Heart left ventricle (tissue), 13 donors: ENCODE measurements at regions not wholly inside any gene's neighbourhood (a gene's known extent, or its start where the extent isn't known, plus 50 kb on each side); places are given as distances from the start of the nearest gene placed in this dataset.

Source experiments
- POLR2A ChIP-seq, 2 donors: fragments of 450-650 bp; IDR thresholded peaks; one replicate each; pipeline ENCODE4 v1.6.1; 2017; ENCODE audit warnings: antibody characterized with exemption in 2 of 2, mild to moderate bottlenecking in 2 of 2, moderate library complexity in 2 of 2
- TF ChIP-seq, protein P1 (sequence below), 12 donors: fragments of 200-600 bp; sonication (generic) in 4 of 12; IDR thresholded peaks; one replicate each; pipeline versions ENCODE4 v1.5.0 to v1.8.0; 2018 to 2022; ENCODE audit warnings: antibody characterized with exemption in 12 of 12, mild to moderate bottlenecking in 5 of 12
- donor health status: ischemic (EF 13 %, LVEDD 7.1; RV severe dilation, severe dysfunction).
- donor health status: DM: no; HTN: yes; CAD: no.
- donor health status: DM: no; HTN: no; CAD: no.
- donor health status: ischemic (EF 25% LVEDD 6.9; RV normal size, moderate dysfunction).
- donor health status: ischemic (EF 25% LVEDD 5.7; RV mildly dilated, moderate dysfunction).
- donor health status: ischemic (EF 35%, LVEDD 5.7; RV mildly dilated, moderate dysfunction).
- donor health status: nonischemic (EF 11% LVEDD 7.7; RV severe dilation, severe dysfunction).
- donor health status: DM: yes; HTN: yes; CAD: no.
- donor health status: PGD.
- donor health status: ischemic (EF 29% LVEDD 5.4; RV normal size, mild dysfunction).
- donor health status: nonischemic (EF 23%, LVEDD 6.1; RV moderate dilation, normal function).

DNA sequence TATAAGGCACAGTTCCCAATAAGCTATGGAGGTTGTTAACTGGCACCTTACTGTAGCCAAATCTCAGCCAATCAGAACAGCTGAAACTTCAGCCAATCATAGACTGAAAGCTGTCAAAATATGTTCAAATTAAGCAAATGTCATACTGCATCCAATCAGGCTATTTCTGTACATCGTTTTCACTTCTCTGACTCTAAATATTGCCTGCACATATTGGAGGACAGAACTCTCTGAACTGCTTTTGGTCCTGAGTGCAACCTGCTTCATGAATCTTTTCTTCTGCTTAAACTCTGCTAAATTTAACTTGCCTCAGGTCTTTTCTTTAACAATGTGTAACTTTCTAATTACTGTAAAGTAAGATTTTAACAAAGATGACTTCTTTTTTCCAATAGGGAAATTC is 1198.9 kb upstream of the PCDH7 start:
- TF ChIP-seq, protein P1, sequence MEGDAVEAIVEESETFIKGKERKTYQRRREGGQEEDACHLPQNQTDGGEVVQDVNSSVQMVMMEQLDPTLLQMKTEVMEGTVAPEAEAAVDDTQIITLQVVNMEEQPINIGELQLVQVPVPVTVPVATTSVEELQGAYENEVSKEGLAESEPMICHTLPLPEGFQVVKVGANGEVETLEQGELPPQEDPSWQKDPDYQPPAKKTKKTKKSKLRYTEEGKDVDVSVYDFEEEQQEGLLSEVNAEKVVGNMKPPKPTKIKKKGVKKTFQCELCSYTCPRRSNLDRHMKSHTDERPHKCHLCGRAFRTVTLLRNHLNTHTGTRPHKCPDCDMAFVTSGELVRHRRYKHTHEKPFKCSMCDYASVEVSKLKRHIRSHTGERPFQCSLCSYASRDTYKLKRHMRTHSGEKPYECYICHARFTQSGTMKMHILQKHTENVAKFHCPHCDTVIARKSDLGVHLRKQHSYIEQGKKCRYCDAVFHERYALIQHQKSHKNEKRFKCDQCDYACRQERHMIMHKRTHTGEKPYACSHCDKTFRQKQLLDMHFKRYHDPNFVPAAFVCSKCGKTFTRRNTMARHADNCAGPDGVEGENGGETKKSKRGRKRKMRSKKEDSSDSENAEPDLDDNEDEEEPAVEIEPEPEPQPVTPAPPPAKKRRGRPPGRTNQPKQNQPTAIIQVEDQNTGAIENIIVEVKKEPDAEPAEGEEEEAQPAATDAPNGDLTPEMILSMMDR (IDR thresholded peaks at IDR 0.05): no peak
- no peak for TF ChIP-seq POLR2A (IDR thresholded peaks at IDR 0.05)
